Breast epithelium (tissue), 3 donors: ENCODE measurements at regions not wholly inside any gene's neighbourhood (a gene's known extent, or its start where the extent isn't known, plus 50 kb on each side); places are given as distances from the start of the nearest gene placed in this dataset.

Experiments used
- CTCF ChIP-seq, 3 donors: fragments of 450-650 bp; IDR thresholded peaks; one replicate each; pipeline ENCODE4 v1.5.1; 2016 to 2017; ENCODE audit warnings: antibody characterized with exemption in 3 of 3, mild to moderate bottlenecking in 3 of 3, moderate library complexity in 3 of 3
- POLR2AphosphoS5 ChIP-seq, 3 donors: sonication (generic); formaldehyde crosslinking; IDR thresholded peaks; one replicate each; pipeline ENCODE4 v1.6.1; 2017; ENCODE audit warnings: antibody characterized with exemption in 3 of 3

- TF ChIP-seq CTCF (IDR thresholded peaks at IDR 0.05) (no peak), POLR2AphosphoS5 (IDR thresholded peaks at IDR 0.05) (no peak)
These were observed 198.7 kb downstream of the MYCN start for GRCh38 chr2:16138811-16139662.
